Astrocyte (in vitro differentiated cells and primary cell): ENCODE measurements at regions not wholly inside any gene's neighbourhood (a gene's known extent, or its start where the extent isn't known, plus 50 kb on each side); places are given as distances from the start of the nearest gene placed in this dataset.

ENCODE experiments used
- DNase-seq: peaks from one replicate; pipeline ENCODE4 v3.0.0-alpha.2; 2010; ENCODE audit warnings: low read depth
- FAIRE-seq: peaks from 2 replicates; lab custom pipeline; 2011; peaks lifted over from hg19 to GRCh38; lab: Jason Lieb, UNC
- H2AFZ ChIP-seq: 2 replicates; pipeline ENCODE4 v1.6.0; 2012; ENCODE audit warnings: low read depth, low read length, inconsistent platforms
- H3K27ac ChIP-seq: 2 replicates; pipeline ENCODE4 v1.5.1; 2011; ENCODE audit warnings: low read depth, low read length, inconsistent platforms
- H3K27me3 ChIP-seq: 2 replicates; pipeline ENCODE4 v1.6.0; 2011; ENCODE audit warnings: low read length, inconsistent platforms; ENCODE audit not compliant: insufficient read depth
- H3K36me3 ChIP-seq: 2 replicates; pipeline ENCODE4 v1.5.1; 2011; ENCODE audit warnings: low read length, inconsistent platforms; ENCODE audit not compliant: insufficient read depth
- H3K4me1 ChIP-seq: 2 replicates; pipeline ENCODE4 v1.5.1; 2011; ENCODE audit warnings: low read length, inconsistent platforms; ENCODE audit not compliant: insufficient read depth
- H3K4me2 ChIP-seq: 2 replicates; pipeline ENCODE4 v1.6.0; 2012; ENCODE audit warnings: low read length, inconsistent platforms
- H3K4me3 ChIP-seq: 2 replicates; pipeline ENCODE4 v1.5.1; 2011; ENCODE audit warnings: low read depth, mild to moderate bottlenecking, low read length, inconsistent platforms; ENCODE audit not compliant: insufficient read depth
- H3K79me2 ChIP-seq: 2 replicates; pipeline ENCODE4 v1.6.0; 2012; ENCODE audit warnings: mild to moderate bottlenecking, low read length, inconsistent platforms; ENCODE audit not compliant: insufficient read depth
- H3K9ac ChIP-seq: 2 replicates; pipeline ENCODE4 v1.6.0; 2012; ENCODE audit warnings: mild to moderate bottlenecking, low read length, inconsistent platforms
- H3K9me3 ChIP-seq: 2 replicates; pipeline ENCODE4 v1.5.1; 2012; ENCODE audit warnings: low read depth, mild to moderate bottlenecking, low read length, inconsistent platforms; ENCODE audit not compliant: insufficient read depth
- H4K20me1 ChIP-seq: 2 replicates; pipeline ENCODE4 v1.6.0; 2012; ENCODE audit warnings: low read length, inconsistent platforms; ENCODE audit not compliant: insufficient read depth
- H3K27ac Mint-ChIP-seq: one replicate; pipeline ENCODE4 v1.8.0; 2021; ENCODE audit warnings: mild to moderate bottlenecking, mixed read lengths; ENCODE audit not compliant: unreplicated experiment
- H3K27me3 Mint-ChIP-seq: one replicate; pipeline ENCODE4 v1.8.0; 2021; ENCODE audit warnings: low read depth, mixed read lengths; ENCODE audit not compliant: unreplicated experiment
- H3K36me3 Mint-ChIP-seq: one replicate; pipeline ENCODE4 v1.8.0; 2021; ENCODE audit warnings: low read depth, mixed read lengths; ENCODE audit not compliant: unreplicated experiment
- H3K4me1 Mint-ChIP-seq: one replicate; pipeline ENCODE4 v1.8.0; 2021; ENCODE audit warnings: low read depth, mixed read lengths; ENCODE audit not compliant: unreplicated experiment
- H3K4me3 Mint-ChIP-seq: one replicate; pipeline ENCODE4 v1.8.0; 2021; ENCODE audit warnings: mild to moderate bottlenecking, moderate library complexity, mixed read lengths; ENCODE audit not compliant: unreplicated experiment
- H3K9me3 Mint-ChIP-seq: one replicate; pipeline ENCODE4 v1.8.0; 2021; ENCODE audit warnings: mild to moderate bottlenecking, mixed read lengths; ENCODE audit not compliant: unreplicated experiment
- CTCF ChIP-seq: IDR thresholded peaks from 2 replicates; pipeline ENCODE4 v1.5.1; 2011; ENCODE audit warnings: low read depth, mild to moderate bottlenecking, inconsistent platforms, low read length, moderate library complexity; ENCODE audit not compliant: insufficient read depth
- EZH2 ChIP-seq: IDR thresholded peaks from 2 replicates; pipeline ENCODE4 v1.6.1; 2012; ENCODE audit warnings: mild to moderate bottlenecking, low read length, inconsistent platforms; ENCODE audit not compliant: insufficient read depth

GRCh38 chr1:55423376-55423775, 208.2 kb upstream of the USP24 start:
- H3K4me1 ChIP-seq, result peaks cover 17% of the 10 kb centered on the region
- H3K9ac ChIP-seq, result no peak overlapping the region
- H3K9me3 ChIP-seq, result no peaks in the 10 kb centered on the region
- no peak overlapping the region for H3K27ac ChIP-seq
- Mint-ChIP-seq H3K36me3 (no peaks in the 10 kb centered on the region), H3K4me3 (no peak overlapping the region), H3K27ac (no peak overlapping the region), H3K9me3 (no peaks in the 10 kb centered on the region), H3K4me1 (peaks cover 8% of the 10 kb centered on the region), H3K27me3 (peaks cover 8% of the 10 kb centered on the region)
- no peak overlapping the region for H3K4me2 ChIP-seq
- FAIRE-seq (no peak), DNase-seq (no peak)
- H4K20me1 ChIP-seq, result no peaks in the 10 kb centered on the region
- no peaks in the 10 kb centered on the region for H3K36me3 ChIP-seq
- no peaks in the 10 kb centered on the region for H3K27me3 ChIP-seq
- TF ChIP-seq CTCF (no peak), EZH2 (no peak)
- no peak overlapping the region for H3K4me3 ChIP-seq
- no peaks in the 10 kb centered on the region for H3K79me2 ChIP-seq
- H2AFZ ChIP-seq, result no peak overlapping the region

- peaks cover 7% of the 10 kb centered on the region for H3K4me1 Mint-ChIP-seq
Observed at GRCh38 chr1:55420929-55421716, 206.0 kb upstream of the USP24 start.

More at GRCh38 chr1:55420929-55421716, 206.0 kb upstream of the USP24 start:
- Histone ChIP-seq H3K4me2 (peak overlapping the region; percentile 11), H4K20me1 (no peaks in the 10 kb centered on the region), H3K4me1 (peaks cover 8% of the 10 kb centered on the region), H3K79me2 (no peaks in the 10 kb centered on the region), H3K27ac (peak overlapping the region; percentile 28), H3K27me3 (no peaks in the 10 kb centered on the region), H3K9me3 (no peaks in the 10 kb centered on the region), H3K9ac (no peak overlapping the region), H3K36me3 (no peaks in the 10 kb centered on the region), H3K4me3 (no peak overlapping the region), H2AFZ (peak overlapping the region; percentile 51)
- TF ChIP-seq CTCF, result no peak
- no peak for TF ChIP-seq EZH2
- FAIRE-seq (peak; percentile 9), DNase-seq (peak; percentile 31)
- Mint-ChIP-seq H3K27ac (no peak overlapping the region), H3K36me3 (no peaks in the 10 kb centered on the region), H3K9me3 (peaks cover 2% of the 10 kb centered on the region), H3K4me3 (no peak overlapping the region), H3K27me3 (peaks cover 12% of the 10 kb centered on the region)
